ENCODE measurements at regions not wholly inside any gene's neighbourhood (a gene's known extent, or its start where the extent isn't known, plus 50 kb on each side); places are given as distances from the start of the nearest gene placed in this dataset.
A peak's percentile ranks its signal among the peaks of the same experiment; 100 is the strongest.

DNA sequence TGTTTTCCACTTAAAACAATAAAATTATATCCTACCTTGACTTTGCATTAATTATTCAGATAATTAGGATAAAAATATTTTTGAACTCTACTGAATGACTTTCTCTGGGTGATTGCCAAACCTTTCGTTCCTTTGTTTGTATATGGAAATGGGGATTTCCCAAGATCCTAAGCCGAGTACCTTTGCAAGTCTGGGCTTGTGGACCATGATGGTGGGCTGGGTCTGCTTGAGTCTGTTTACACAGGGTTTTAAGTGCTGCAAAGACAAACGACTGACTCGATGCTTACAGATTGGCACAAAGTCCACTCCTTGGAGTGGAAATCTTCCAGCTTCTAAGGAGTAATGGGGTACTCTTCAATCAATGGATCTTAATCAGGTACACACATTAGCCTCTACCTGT, 659.5 kb downstream of the TSN start:
- DNase-seq (ENCODE audit: low spot score) = no peak

DNA sequence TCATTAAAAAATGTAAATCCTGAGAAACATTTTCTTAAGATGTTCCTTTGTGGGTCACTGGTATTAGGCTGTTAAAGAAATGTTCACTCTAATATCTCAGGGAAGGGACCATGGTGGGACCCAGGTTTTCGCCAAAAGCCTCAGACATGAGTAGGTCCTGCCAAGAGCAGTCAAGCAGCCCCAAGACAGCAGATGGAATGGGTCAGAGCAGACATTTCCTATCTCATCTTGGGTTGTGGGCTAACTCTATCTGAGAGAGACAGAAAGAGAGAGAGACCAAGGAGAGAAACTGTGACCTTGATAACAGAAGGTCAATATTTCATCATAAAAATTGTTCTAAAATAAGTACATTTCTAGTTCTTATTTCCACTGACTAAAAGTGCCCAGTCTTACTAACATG, 661.7 kb downstream of the TSN start:
- no peak for DNase-seq (ENCODE audit: low spot score)

- DNase-seq (ENCODE audit: low spot score) = no peak
Measured at GRCh38 chr2:122421775-122422174, 666.3 kb downstream of the TSN start.

DNA sequence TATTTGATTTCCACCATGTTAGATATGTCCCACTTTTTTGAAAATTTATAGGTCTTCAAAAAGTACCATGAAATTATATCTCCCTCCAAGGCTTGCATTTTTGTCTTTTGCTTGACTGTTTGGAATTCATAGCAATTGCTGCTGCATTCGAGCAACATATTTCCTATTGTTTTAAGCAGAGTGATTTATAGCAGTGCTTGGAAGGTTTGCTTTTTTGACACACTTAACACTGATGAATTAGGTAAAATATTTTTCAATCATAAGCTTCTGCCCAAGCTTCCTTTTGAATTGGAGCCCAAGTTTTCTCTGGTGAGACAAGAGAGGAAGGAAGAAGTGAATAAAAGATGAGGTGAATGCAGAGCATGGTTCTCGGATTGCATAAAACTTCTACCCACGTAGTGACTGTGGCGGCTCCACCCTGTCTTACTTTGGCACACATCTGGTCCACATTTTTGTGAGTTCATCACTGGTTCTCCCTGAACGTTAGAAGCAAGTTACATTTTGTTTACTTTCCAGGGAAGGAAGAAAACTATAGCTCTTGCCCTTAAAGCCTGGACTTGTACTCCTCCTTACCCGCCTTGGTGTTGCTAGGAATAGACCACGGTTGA, 667.0 kb downstream of the TSN start:
- DNase-seq (ENCODE audit: low spot score) = peak; percentile 5

DNA sequence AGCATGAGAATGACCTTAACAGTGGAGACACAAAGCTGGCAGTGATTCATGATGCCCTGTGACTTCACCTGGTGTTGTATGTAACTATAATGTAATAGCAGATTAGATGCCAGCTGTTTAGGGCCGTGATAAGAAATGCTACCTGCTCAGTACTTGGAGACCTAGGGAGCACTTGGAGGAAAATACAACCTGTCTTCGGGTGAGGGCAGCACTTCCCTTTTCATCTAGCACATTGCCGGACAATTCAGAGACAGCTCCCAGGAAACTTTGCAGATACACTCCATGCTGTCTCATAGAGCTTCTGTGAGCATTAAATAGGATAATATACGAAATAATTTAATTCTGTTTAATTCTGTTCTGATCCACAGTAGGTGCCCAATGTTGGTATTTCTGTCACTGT, 668.5 kb downstream of the TSN start:
- no peak for DNase-seq (ENCODE audit: low spot score)

DNA sequence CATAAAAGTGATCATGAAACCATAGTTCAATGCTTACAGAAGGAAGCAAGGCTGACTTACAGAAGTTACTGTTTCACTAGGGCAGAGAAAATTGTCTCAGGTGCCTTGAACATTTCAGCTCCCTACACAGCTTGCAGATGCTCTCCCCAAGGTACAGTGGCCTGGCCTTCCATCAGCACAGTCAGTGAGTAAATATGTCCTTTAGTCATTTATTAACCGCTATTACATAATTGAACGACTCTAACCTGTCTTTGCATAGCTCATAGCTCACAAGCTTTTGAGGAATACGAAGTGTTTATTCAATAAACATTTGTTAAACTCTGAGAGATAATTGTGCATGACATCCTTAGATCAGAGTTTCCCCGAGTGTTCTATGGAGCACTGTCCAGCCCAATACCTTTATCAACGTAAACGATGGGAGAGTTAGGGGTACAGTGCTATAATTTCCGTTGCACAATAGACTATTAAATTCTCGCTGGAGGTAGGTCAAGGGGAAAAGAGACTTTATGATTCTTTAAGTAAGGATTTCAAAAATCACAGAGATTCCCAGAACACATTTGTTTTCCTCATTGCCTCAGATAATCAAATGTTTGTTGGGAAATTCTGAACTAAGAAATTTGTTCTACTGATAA, 677.8 kb downstream of the TSN start:
- no peak for DNase-seq (ENCODE audit: low spot score)

- DNase-seq (ENCODE audit: low spot score) = no peak
Measured at GRCh38 chr2:122445003-122445402, 689.6 kb downstream of the TSN start.

GRCh38 chr2:122446761-122447160, 691.3 kb downstream of the TSN start:
- no peak for DNase-seq (ENCODE audit: low spot score)

- DNase-seq (ENCODE audit: low spot score) = no peak
Measured at GRCh38 chr2:122447237-122447636, 691.8 kb downstream of the TSN start.

- peak; percentile 15 for DNase-seq (ENCODE audit: low spot score)
Measured at GRCh38 chr2:122451040-122451439, 695.6 kb downstream of the TSN start.

DNA sequence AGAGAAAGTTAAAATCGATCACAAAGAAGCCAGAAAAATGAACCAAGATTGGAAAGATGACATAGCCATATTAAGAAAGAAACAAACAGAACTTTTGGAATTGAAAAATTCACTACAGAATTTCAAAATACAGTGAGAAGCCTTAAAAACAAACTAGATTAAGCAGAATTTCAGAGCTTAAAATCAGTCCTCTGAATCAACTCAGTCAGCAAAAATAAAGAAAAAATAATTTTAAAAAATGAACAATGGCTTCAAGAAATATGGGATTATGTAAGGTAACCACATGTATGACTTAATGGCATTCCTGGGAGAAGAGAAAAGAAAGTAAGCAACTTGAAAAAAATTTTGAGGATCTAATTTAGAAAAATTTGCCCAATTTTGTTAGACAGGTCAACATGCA, 696.2 kb downstream of the TSN start:
- DNase-seq (ENCODE audit: low spot score) = no peak

DNA sequence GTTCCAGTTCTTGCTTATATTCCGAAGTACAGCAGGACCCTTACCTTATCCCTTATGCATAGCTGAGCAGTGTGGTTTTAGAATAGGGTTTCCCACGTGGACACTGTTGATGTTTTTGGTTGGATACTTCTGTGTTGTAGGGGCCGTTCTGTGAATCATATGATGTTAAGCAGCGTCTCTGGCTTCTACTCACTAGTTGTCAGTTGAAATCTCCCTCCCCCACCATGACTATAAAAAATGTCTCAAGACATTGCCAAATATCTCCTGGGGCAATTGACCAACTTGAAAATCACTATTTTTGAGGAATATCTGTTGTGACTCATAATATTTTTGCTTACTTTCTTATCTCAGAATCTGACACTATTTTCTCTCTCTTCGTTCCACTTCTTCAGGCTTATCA, 713.7 kb downstream of the TSN start:
- DNase-seq (ENCODE audit: low spot score) = no peak

DNA sequence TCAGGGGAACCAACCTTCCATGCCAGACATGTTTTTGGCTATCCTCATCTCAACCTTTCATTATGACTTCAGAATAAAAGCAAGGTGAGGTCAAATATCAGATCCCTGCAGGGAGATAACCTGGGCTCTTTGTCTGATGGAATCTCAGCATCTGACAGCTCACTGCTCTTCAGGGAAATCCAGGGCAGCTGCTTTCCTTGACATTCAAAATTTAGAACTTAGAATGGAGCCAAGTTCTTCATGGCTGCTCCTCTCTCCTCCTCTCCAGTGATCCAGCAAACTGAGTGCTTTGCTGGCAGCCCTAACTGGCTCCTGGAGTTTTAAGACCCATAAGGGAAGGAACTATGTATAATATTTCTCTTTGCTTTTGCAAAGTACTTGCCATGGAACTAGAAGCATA, 716.3 kb downstream of the TSN start:
- no peak for DNase-seq (ENCODE audit: low spot score)

DNA sequence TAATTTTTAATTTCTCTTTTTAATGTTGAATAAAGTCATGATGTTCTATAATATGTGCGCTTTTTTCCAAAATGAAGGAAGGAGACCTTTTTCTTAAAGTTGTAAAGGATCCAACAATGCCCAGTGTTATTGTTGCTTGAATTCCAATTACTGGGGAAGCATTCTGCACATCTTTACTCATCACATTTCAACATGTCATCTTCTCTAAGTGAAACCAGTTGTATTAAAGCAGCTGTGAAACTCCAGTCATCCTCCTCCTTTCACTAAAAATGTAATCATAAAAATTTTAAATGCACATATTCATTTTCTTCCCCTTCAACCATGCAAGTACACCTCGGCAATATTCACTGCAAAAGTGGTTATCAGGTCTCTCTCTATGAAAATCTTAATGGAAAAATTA, 722.7 kb downstream of the TSN start:
- peak; percentile 7 for DNase-seq (ENCODE audit: low spot score)

DNA sequence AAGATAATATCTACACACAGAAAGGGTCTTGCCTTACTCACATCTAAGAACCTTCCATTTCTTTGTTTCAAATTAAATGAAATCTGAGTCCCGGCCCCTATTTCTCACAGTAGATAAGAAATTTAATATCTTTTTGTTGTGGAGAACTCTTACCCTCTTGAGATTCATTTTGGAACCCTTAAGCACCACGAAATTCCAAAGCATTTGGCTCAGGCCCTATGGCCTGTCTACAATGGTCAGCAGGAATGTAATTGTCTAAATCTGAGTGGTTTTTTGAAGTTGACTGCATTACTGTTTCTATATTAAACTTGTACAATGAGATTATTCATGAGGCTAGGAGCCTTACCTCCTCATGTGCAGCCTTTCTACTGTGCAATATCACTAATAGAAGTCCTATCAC, 723.3 kb downstream of the TSN start:
- DNase-seq (ENCODE audit: low spot score) = no peak

DNA sequence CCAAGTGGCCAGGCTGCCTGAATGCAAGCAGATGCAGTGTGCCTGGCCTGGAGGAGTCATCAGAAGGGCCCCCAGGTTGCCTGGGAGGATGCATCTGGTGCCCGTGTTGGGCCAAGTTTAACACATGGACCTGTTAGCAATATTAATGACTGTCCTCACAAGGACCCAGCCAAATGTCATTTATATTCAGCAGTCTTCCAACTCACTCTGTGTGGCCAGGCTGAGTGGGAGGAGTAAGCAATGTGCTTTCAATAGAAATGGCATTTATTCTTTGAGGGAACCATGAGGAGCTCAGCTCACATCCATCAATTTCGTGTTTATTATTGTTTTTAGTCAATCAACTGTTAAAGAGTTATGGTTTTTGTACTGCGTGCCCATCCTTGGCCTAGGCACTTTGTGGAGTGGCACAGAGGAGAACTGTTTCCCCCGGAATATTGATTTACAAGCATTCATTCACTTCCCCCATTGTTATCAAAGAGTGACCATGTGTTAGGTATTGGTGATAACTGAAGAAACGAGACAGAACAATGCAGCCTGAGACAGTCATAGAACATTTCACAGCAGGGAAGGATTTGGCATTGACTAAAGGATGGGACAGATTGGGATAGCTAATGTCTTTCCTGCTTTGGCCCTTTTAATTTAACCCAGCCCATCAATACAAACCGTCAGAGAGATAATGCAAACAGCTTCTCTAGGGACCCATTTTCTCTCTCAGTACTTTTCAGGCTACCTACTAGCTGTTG, 725.2 kb downstream of the TSN start:
- no peak for DNase-seq (ENCODE audit: low spot score)

DNA sequence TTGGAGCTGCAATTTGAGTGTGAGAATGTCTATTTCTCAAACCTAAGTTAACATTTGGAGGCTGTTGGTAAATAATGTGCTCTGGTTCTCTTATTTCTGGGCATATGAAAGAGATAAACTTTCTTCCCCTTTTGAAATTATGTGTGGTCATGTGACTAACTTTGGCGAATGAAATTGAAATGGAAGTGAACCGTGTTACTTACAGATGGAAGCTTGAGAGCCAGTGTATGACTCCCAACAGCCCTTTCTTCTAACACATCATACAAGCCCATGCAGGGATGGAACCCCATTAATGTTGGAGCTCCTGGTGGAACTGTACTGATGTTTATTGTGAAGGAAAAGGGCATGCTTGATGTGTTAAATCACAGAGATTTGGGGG, 725.8 kb downstream of the TSN start:
- no peak for DNase-seq (ENCODE audit: low spot score)

- DNase-seq (ENCODE audit: low spot score) = no peak
Measured at GRCh38 chr2:122481717-122482116, 726.3 kb downstream of the TSN start.

DNA sequence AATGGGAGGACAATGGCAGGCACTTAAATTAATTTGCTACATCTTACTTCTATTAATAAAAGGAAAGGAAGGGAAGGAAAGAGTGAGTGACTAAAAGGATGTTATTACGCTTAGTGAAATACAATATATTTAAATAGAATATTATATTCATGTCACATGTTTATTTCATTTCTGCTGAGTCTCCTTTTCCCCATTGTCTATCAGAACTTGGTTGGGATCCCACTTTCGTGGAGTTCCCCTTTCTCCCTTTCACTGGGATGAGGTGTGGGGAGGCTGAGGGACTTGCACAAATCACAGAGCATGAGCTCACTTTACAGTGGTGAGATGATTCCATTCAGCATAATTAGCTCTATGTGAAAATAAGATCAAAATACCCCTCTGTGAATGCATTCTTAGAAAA, 730.6 kb downstream of the TSN start:
- no peak for DNase-seq (ENCODE audit: low spot score)

DNA sequence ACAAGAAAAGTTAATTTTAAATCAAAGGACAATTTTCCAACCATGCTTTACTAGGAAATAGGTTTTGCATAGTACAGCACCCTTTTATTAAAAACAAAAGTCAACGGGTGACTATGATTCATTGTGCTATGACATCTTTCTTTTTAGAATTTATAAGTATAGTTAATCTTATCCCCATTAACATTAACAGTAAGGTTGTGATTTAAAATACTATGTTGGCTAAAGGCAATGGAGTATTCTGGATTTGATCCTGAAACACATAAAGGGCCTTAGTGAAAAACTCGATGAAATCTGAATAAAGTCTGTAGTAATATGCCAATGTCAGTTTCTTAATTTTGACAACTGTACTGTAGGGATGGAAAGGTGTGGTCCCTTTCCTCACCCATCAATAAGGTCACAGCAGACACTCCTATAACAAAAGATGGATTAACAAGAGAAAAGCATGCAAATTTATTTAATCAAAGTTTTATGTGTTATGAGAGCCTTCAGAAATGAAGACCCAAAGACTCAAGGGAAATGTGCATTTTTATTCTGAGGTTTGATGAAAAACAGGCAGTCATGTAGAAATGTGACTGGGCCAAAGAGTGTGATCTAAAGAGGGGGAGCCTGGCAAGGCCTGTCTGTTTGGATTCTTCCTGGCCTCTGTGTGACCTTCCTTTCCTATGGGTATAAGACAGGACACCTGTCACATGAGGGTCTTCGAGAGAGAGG, 731.4 kb downstream of the TSN start:
- no peak for DNase-seq (ENCODE audit: low spot score)

GRCh38 chr2:122491011-122491410, 735.6 kb downstream of the TSN start:
- no peak for DNase-seq (ENCODE audit: low spot score)

- no peak for DNase-seq (ENCODE audit: low spot score)
Measured at GRCh38 chr2:122500316-122501105, 745.1 kb downstream of the TSN start.
